HepG2 (cell line): ENCODE measurements at regions not wholly inside any gene's neighbourhood (a gene's known extent, or its start where the extent isn't known, plus 50 kb on each side); places are given as distances from the start of the nearest gene placed in this dataset.

Experiments used
- ATAC-seq: fragments of 200-7000 bp; cut with Tn5 transposase; 3 replicates; pipeline ENCODE4 v1.9.1; 2020; ENCODE audit warnings: mild to moderate bottlenecking, moderate library complexity
- BruUV-seq: library from RNA; stranded (reverse); fragments of 400-500 nt; replicated peaks from 2 replicates; lab custom pipeline; 2021; lab: Mats Ljungman, UMichigan
- CTCF ChIA-PET: fragments of 300-600 bp; formaldehyde crosslinking; extraction: SDS; loops from one replicate; lab custom pipeline; 2021; ENCODE audit warnings: low total read pairs, inconsistent platforms, low intra/inter-chr PET ratio; lab: Yijun Ruan, JAX
- POLR2A ChIA-PET: fragments of 350-600 bp; sonication (Branson Sonifier 250); formaldehyde crosslinking; loops from one replicate; lab custom pipeline; 2020; ENCODE audit warnings: antibody characterized with exemption, inconsistent platforms; lab: Yijun Ruan, JAX
- DNase-seq: peaks from one replicate; pipeline ENCODE4 v3.0.0-alpha.2; 2015; ENCODE audit warnings: low spot score
- FAIRE-seq: peaks from 3 replicates; lab custom pipeline; 2011; peaks lifted over from hg19 to GRCh38; lab: Jason Lieb, UNC
- H2AFZ ChIP-seq: one replicate; pipeline ENCODE4 v1.6.1; 2011; ENCODE audit warnings: low read length, inconsistent platforms
- H3K27ac ChIP-seq: fragments of 300-600 bp; 3 replicates; pipeline ENCODE4 v1.8.0; 2011; ENCODE audit warnings: mixed run types, mild to moderate bottlenecking, mixed read lengths, low read length, inconsistent platforms; ENCODE audit not compliant: insufficient read depth; ENCODE audit errors: extremely low read length
- H3K27me3 ChIP-seq, 2 experiments: fragments of 200-600 bp in 1 of 2; 2 replicates in 1 of 2; 3 replicates in 1 of 2; pipeline versions ENCODE4 v1.6.0 to v1.8.0; 2011; ENCODE audit warnings: low read length in 2 of 2, mild to moderate bottlenecking in 2 of 2, moderate library complexity in 2 of 2, inconsistent platforms in 1 of 2; ENCODE audit not compliant: insufficient read depth in 2 of 2, control insufficient read depth in 1 of 2
- H3K36me3 ChIP-seq, 2 experiments: fragments of 200-600 bp in 1 of 2; replicated peaks in 1 of 2; 2 replicates in 1 of 2; 3 replicates in 1 of 2; pipeline versions ENCODE4 v1.5.1 to v1.8.0; 2011; ENCODE audit warnings: low read length in 2 of 2, inconsistent platforms in 1 of 2; ENCODE audit not compliant: insufficient read depth in 2 of 2, control insufficient read depth in 1 of 2
- H3K4me1 ChIP-seq: 2 replicates; pipeline ENCODE4 v1.5.1; 2012; ENCODE audit warnings: low read length, inconsistent platforms; ENCODE audit not compliant: insufficient read depth
- H3K4me2 ChIP-seq: 2 replicates; pipeline ENCODE4 v1.6.0; 2011; ENCODE audit warnings: low read depth, low read length, inconsistent platforms
- H3K4me3 ChIP-seq, 3 experiments: fragments of 200-600 bp in 1 of 3; sonication (generic), shearing (Covaris generic) in 1 of 3; replicated peaks in 1 of 3; 2 replicates each; pipeline ENCODE4 v1.5.1; 2011 to 2016; ENCODE audit warnings: low read length in 3 of 3, inconsistent platforms in 2 of 3, low read depth in 2 of 3, mild to moderate bottlenecking in 2 of 3, control low read depth in 1 of 3, mixed read lengths in 1 of 3; ENCODE audit not compliant: insufficient read depth in 1 of 3
- H3K79me2 ChIP-seq: one replicate; pipeline ENCODE4 v1.6.1; 2011; ENCODE audit warnings: low read length, inconsistent platforms; ENCODE audit not compliant: insufficient read depth
- H3K9ac ChIP-seq: 2 replicates; pipeline ENCODE4 v1.6.0; 2011; ENCODE audit warnings: mild to moderate bottlenecking, low read depth, low read length, inconsistent platforms; ENCODE audit not compliant: insufficient read depth
- H3K9me3 ChIP-seq: 2 replicates; pipeline ENCODE4 v1.5.1; 2012; ENCODE audit warnings: mild to moderate bottlenecking, low read length
- H4K20me1 ChIP-seq: 2 replicates; pipeline ENCODE4 v1.6.0; 2011; ENCODE audit warnings: inconsistent platforms, mild to moderate bottlenecking, low read length, moderate library complexity; ENCODE audit not compliant: insufficient read depth
- EEA1 ChIP-seq: sonication (generic); formaldehyde crosslinking; IDR thresholded peaks from 2 replicates; pipeline ENCODE4 v1.5.1; 2020; ENCODE audit warnings: mild to moderate bottlenecking, missing genetic modification reagents, borderline replicate concordance
- ETV6 ChIP-seq: sonication (generic); formaldehyde crosslinking; conservative IDR thresholded peaks from 2 replicates; pipeline ENCODE4 v1.4.0; 2020; ENCODE audit warnings: missing genetic modification reagents
- MTF1 ChIP-seq: sonication (generic); formaldehyde crosslinking; IDR thresholded peaks from 2 replicates; pipeline ENCODE4 v1.5.0; 2020; ENCODE audit warnings: missing genetic modification reagents
- POGZ ChIP-seq: sonication (generic); formaldehyde crosslinking; IDR thresholded peaks from 2 replicates; pipeline ENCODE4 v1.4.0; 2020; ENCODE audit warnings: mild to moderate bottlenecking, missing genetic modification reagents
- POLR2AphosphoS2 ChIP-seq: IDR thresholded peaks from 2 replicates; pipeline ENCODE4 v1.6.1; 2011; ENCODE audit warnings: low read depth, low read length, improper control_type of control experiment
- SOX13 ChIP-seq, 3 experiments: fragments of 450-650 bp in 1 of 3; sonication (generic) in 1 of 3; formaldehyde crosslinking in 1 of 3; IDR thresholded peaks in 2 of 3; conservative IDR thresholded peaks in 1 of 3; 2 replicates each; pipeline versions ENCODE4 v1.5.0 to v1.6.1; 2016 to 2020; ENCODE audit warnings: antibody characterized with exemption in 1 of 3, mild to moderate bottlenecking in 1 of 3, missing compliant biosample characterization in 1 of 3, missing genetic modification reagents in 1 of 3, moderate library complexity in 1 of 3
- ZFP90 ChIP-seq: sonication (generic); formaldehyde crosslinking; IDR thresholded peaks from 2 replicates; pipeline ENCODE4 v1.8.0; 2022; ENCODE audit warnings: missing genetic modification reagents, mild to moderate bottlenecking, inconsistent platforms, borderline replicate concordance
- ZKSCAN1 ChIP-seq: fragments of 150-350 bp; IDR thresholded peaks from 2 replicates; pipeline ENCODE4 v1.6.1; 2014; ENCODE audit warnings: low read length
- ZNF225 ChIP-seq: sonication (generic); formaldehyde crosslinking; IDR thresholded peaks from 2 replicates; pipeline ENCODE4 v1.4.0; 2020; ENCODE audit warnings: mild to moderate bottlenecking, missing genetic modification reagents
- ZNF451 ChIP-seq: sonication (generic); formaldehyde crosslinking; IDR thresholded peaks from 2 replicates; pipeline ENCODE4 v1.5.0; 2020; ENCODE audit warnings: mild to moderate bottlenecking, missing genetic modification reagents
- ZNF496 ChIP-seq: sonication (generic); formaldehyde crosslinking; IDR thresholded peaks from 2 replicates; pipeline ENCODE4 v1.8.1; 2023; ENCODE audit warnings: mild to moderate bottlenecking, moderate library complexity, missing genetic modification reagents; ENCODE audit not compliant: insufficient replicate concordance
- ZNF546 ChIP-seq: sonication (generic); formaldehyde crosslinking; conservative IDR thresholded peaks from 2 replicates; pipeline ENCODE4 v1.8.1; 2023; ENCODE audit warnings: mild to moderate bottlenecking, missing genetic modification reagents
- ZNF562 ChIP-seq: sonication (generic); formaldehyde crosslinking; IDR thresholded peaks from 2 replicates; pipeline ENCODE4 v1.8.0; 2022; ENCODE audit warnings: missing genetic modification reagents, borderline replicate concordance
- ZNF724P ChIP-seq: sonication (generic); formaldehyde crosslinking; IDR thresholded peaks from 2 replicates; pipeline ENCODE4 v1.8.0; 2022; ENCODE audit warnings: missing genetic modification reagents, borderline replicate concordance
- ZNF776 ChIP-seq: sonication (generic); formaldehyde crosslinking; IDR thresholded peaks from 2 replicates; pipeline ENCODE4 v1.4.0; 2020; ENCODE audit warnings: mild to moderate bottlenecking, missing genetic modification reagents
- WGBS: methylation state at CpG from one replicate; pipeline ENCODE4 v1.1.6; 2017; ENCODE audit warnings: low lambda C conversion rate; 5-methylcytosine and 5-hydroxymethylcytosine counted together
- in situ Hi-C: cut with HindIII; loops from 2 replicates; pipeline ENCODE4 v1.10.0; 2017; ENCODE audit warnings: low pct_unique_long_range_greater_than_20kb; ENCODE audit not compliant: extremely low pct_ligation_motif_present
- intact Hi-C: fragments of 100-400 bp; cut with micrococcal nuclease; formaldehyde crosslinking; loops from one replicate; pipeline ENCODE4 v1.10.0; 2022; ENCODE audit not compliant: unreplicated experiment
- TF ChIP-seq, protein P1 (sequence below): IDR thresholded peaks from 2 replicates; pipeline ENCODE4 v1.6.1; 2016; ENCODE audit warnings: low read depth, missing genetic modification reagents, missing compliant biosample characterization
- TF ChIP-seq, protein P2 (sequence below): sonication (generic); formaldehyde crosslinking; conservative IDR thresholded peaks from 2 replicates; pipeline ENCODE4 v1.4.0; 2020; ENCODE audit warnings: missing genetic modification reagents
- TF ChIP-seq, protein P3 (sequence below): sonication (generic); formaldehyde crosslinking; IDR thresholded peaks from 2 replicates; pipeline ENCODE4 v1.9.0; 2021; ENCODE audit warnings: missing genetic modification reagents, borderline replicate concordance

DNA sequence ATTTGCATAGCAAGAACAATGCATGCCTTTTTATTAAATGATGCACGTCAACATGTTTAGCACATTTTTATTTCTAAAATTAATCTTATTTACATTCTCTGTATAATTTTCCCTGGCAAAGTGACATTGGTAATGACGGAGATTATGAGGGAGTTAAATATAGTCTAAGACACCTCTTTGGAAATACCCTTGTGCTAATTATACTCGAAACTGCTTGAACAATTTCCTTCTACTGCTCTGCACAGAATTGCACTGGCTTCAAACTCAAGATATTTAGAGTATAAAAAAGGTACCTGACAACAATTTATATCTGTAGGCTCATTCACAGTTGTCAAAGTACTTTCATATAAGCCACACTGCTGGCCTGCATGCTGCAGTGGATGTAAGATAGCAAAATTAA is 602.7 kb downstream of the NXPH1 start:
- Histone ChIP-seq H3K4me1 (no peaks in the 10 kb centered on the region), H2AFZ (no peak overlapping the region), H3K4me2 (no peak overlapping the region), H4K20me1 (no peaks in the 10 kb centered on the region), H3K36me3 (no peaks in the 10 kb centered on the region), H3K27ac (no peak overlapping the region), H3K9me3 (peaks cover 51% of the 10 kb centered on the region), H3K4me3 (no peak overlapping the region), H3K79me2 (no peaks in the 10 kb centered on the region), H3K27me3 (no peaks in the 10 kb centered on the region), H3K9ac (no peak overlapping the region)
- intact Hi-C loops, result no loop called here
- WGBS, result 4% methylated on average over 3 of the region's 3 CpGs
- TF ChIP-seq ZKSCAN1 (no peak), ZNF225 (no peak), SOX13 (IDR thresholded peaks at IDR 0.05) (no peak), SOX13 (CRISPR knock-in tag; conservative IDR thresholded peaks at IDR 0.05 in 1 of 2, IDR thresholded peaks at IDR 0.05 in 1 of 2) (no peak), POGZ (CRISPR knock-in tag) (no peak), ZNF776 (CRISPR knock-in tag) (no peak), ETV6 (CRISPR knock-in tag) (no peak), ZNF496 (CRISPR knock-in tag) (no peak), POLR2AphosphoS2 (no peak), ZNF724P (CRISPR knock-in tag) (no peak), EEA1 (CRISPR knock-in tag) (no peak), ZNF546 (CRISPR knock-in tag) (no peak), ZFP90 (CRISPR knock-in tag) (no peak), MTF1 (no peak), ZNF562 (CRISPR knock-in tag) (no peak), ZNF451 (CRISPR knock-in tag) (no peak)
- TF ChIP-seq, protein P1, sequence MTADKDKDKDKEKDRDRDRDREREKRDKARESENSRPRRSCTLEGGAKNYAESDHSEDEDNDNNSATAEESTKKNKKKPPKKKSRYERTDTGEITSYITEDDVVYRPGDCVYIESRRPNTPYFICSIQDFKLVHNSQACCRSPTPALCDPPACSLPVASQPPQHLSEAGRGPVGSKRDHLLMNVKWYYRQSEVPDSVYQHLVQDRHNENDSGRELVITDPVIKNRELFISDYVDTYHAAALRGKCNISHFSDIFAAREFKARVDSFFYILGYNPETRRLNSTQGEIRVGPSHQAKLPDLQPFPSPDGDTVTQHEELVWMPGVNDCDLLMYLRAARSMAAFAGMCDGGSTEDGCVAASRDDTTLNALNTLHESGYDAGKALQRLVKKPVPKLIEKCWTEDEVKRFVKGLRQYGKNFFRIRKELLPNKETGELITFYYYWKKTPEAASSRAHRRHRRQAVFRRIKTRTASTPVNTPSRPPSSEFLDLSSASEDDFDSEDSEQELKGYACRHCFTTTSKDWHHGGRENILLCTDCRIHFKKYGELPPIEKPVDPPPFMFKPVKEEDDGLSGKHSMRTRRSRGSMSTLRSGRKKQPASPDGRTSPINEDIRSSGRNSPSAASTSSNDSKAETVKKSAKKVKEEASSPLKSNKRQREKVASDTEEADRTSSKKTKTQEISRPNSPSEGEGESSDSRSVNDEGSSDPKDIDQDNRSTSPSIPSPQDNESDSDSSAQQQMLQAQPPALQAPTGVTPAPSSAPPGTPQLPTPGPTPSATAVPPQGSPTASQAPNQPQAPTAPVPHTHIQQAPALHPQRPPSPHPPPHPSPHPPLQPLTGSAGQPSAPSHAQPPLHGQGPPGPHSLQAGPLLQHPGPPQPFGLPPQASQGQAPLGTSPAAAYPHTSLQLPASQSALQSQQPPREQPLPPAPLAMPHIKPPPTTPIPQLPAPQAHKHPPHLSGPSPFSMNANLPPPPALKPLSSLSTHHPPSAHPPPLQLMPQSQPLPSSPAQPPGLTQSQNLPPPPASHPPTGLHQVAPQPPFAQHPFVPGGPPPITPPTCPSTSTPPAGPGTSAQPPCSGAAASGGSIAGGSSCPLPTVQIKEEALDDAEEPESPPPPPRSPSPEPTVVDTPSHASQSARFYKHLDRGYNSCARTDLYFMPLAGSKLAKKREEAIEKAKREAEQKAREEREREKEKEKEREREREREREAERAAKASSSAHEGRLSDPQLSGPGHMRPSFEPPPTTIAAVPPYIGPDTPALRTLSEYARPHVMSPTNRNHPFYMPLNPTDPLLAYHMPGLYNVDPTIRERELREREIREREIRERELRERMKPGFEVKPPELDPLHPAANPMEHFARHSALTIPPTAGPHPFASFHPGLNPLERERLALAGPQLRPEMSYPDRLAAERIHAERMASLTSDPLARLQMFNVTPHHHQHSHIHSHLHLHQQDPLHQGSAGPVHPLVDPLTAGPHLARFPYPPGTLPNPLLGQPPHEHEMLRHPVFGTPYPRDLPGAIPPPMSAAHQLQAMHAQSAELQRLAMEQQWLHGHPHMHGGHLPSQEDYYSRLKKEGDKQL (CRISPR knock-in tag), result no peak
- TF ChIP-seq, protein P2, sequence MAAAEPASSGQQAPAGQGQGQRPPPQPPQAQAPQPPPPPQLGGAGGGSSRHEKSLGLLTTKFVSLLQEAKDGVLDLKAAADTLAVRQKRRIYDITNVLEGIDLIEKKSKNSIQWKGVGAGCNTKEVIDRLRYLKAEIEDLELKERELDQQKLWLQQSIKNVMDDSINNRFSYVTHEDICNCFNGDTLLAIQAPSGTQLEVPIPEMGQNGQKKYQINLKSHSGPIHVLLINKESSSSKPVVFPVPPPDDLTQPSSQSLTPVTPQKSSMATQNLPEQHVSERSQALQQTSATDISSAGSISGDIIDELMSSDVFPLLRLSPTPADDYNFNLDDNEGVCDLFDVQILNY, result no peak
- TF ChIP-seq, protein P3, sequence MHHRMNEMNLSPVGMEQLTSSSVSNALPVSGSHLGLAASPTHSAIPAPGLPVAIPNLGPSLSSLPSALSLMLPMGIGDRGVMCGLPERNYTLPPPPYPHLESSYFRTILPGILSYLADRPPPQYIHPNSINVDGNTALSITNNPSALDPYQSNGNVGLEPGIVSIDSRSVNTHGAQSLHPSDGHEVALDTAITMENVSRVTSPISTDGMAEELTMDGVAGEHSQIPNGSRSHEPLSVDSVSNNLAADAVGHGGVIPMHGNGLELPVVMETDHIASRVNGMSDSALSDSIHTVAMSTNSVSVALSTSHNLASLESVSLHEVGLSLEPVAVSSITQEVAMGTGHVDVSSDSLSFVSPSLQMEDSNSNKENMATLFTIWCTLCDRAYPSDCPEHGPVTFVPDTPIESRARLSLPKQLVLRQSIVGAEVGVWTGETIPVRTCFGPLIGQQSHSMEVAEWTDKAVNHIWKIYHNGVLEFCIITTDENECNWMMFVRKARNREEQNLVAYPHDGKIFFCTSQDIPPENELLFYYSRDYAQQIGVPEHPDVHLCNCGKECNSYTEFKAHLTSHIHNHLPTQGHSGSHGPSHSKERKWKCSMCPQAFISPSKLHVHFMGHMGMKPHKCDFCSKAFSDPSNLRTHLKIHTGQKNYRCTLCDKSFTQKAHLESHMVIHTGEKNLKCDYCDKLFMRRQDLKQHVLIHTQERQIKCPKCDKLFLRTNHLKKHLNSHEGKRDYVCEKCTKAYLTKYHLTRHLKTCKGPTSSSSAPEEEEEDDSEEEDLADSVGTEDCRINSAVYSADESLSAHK (CRISPR knock-in tag), result no peak
- in situ Hi-C loops, result no loop called here
- ChIA-PET CTCF (no interaction called here), POLR2A (no interaction called here)
- DNase-seq (no peak), ATAC-seq (no peak), FAIRE-seq (no peak)
- no TSS peak for BruUV-seq
